NCI-H526 treated with DMSO at 0.1 percent for 48 hours (cell line): ENCODE measurements at regions not wholly inside any gene's neighbourhood (a gene's known extent, or its start where the extent isn't known, plus 50 kb on each side); places are given as distances from the start of the nearest gene placed in this dataset.
"Not testable (repeated sequence)": the region's sequence is repeated elsewhere in the genome, so short reads cannot be mapped to it uniquely, and the experiment has no call there.

Experiments
- DNase-seq: peaks from one replicate; lab custom pipeline; 2025; lab: John Stamatoyannopoulos, UW

GRCh38 chr5:119694284-119694683 is 64.9 kb downstream of the FAM170A start:
- no peak for DNase-seq

- no peak for DNase-seq
Observed at GRCh38 chr5:119706049-119706448, 76.7 kb downstream of the FAM170A start.

- no peak for DNase-seq
Observed at GRCh38 chr5:119708076-119708790, 78.9 kb downstream of the FAM170A start.

GRCh38 chr5:119721775-119722174 is 92.4 kb downstream of the FAM170A start:
- no peak for DNase-seq

GRCh38 chr5:119725291-119725690 is 95.9 kb downstream of the FAM170A start:
- not testable (repeated sequence) for DNase-seq

GRCh38 chr5:119726544-119726943 is 97.2 kb downstream of the FAM170A start:
- no peak for DNase-seq

- no peak for DNase-seq
Observed at GRCh38 chr5:119740225-119740624, 110.9 kb downstream of the FAM170A start.

- no peak for DNase-seq
Observed at GRCh38 chr5:119741691-119742090, 112.3 kb downstream of the FAM170A start.

GRCh38 chr5:119742311-119742710 is 113.0 kb downstream of the FAM170A start:
- DNase-seq = no peak

GRCh38 chr5:119743927-119744326 is 114.6 kb downstream of the FAM170A start:
- no peak for DNase-seq

- no peak for DNase-seq
Observed at GRCh38 chr5:119745976-119746375, 116.6 kb downstream of the FAM170A start.

GRCh38 chr5:119746984-119747383 is 117.6 kb downstream of the FAM170A start:
- DNase-seq = no peak

- no peak for DNase-seq
Observed at GRCh38 chr5:119750887-119751733, 121.8 kb downstream of the FAM170A start.

GRCh38 chr5:119751734-119752094 is 122.4 kb downstream of the FAM170A start:
- DNase-seq = no peak

GRCh38 chr5:119752921-119753886 is 123.8 kb downstream of the FAM170A start:
- DNase-seq = no peak

GRCh38 chr5:119754825-119755224 is 125.5 kb downstream of the FAM170A start:
- DNase-seq = not testable (repeated sequence)

GRCh38 chr5:119757276-119757675 is 127.9 kb downstream of the FAM170A start:
- DNase-seq = no peak

- not testable (repeated sequence) for DNase-seq
Observed at GRCh38 chr5:119769695-119770693, 140.6 kb downstream of the FAM170A start.

GRCh38 chr5:119780145-119780544 is 150.8 kb downstream of the FAM170A start:
- not testable (repeated sequence) for DNase-seq

GRCh38 chr5:119785057-119785456 is 155.7 kb downstream of the FAM170A start:
- DNase-seq = no peak
